ENCODE measurements at regions not wholly inside any gene's neighbourhood (a gene's known extent, or its start where the extent isn't known, plus 50 kb on each side); places are given as distances from the start of the nearest gene placed in this dataset.

DNA sequence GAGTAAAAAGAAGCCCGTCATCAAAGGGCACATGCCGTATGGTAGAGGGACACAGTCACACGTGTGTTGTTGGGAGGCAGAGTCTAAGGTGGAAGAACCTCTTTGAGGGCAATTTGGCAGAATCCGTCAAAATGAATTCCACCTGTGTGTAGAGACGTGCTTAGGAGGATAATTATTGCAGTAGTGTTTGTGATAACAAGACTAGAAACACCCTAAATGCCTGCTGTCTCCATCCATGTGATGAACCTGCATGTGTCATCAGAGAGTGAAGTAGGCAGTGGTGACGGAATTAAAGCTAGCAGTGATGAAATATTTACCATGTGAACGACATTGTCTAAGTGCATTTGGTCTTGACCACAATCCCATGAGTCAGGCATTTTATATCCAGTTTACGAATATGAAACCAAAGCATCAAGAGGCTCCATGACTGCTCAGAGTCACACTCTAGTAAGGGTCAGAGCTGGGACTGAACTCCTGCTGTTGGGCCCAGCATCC is 61.3 kb upstream of the ADORA2B start:
- no peak for TF ChIP-seq CTCF (IDR thresholded peaks at IDR 0.05)
- no peak for TF ChIP-seq POLR2A (IDR thresholded peaks at IDR 0.05)

All from vagina (tissue), 2 donors.